BJ (cell line): ENCODE measurements at regions not wholly inside any gene's neighbourhood (a gene's known extent, or its start where the extent isn't known, plus 50 kb on each side); places are given as distances from the start of the nearest gene placed in this dataset.

Experiments
- CTCF ChIA-PET: fragments of 350-600 bp; formaldehyde crosslinking; extraction: SDS; loops from one replicate; lab custom pipeline; 2021; ENCODE audit warnings: antibody characterized with exemption, inconsistent platforms; lab: Yijun Ruan, JAX
- POLR2A ChIA-PET: fragments of 300-600 bp; sonication (Branson Sonifier 250); formaldehyde crosslinking; extraction: SDS; loops from one replicate; lab custom pipeline; 2021; ENCODE audit warnings: antibody characterized with exemption; lab: Charles Lee
- DNase-seq: peaks from one replicate; pipeline ENCODE4 v3.0.0-alpha.2; 2011; ENCODE audit warnings: low read depth
- H3K27me3 ChIP-seq: 2 replicates; pipeline ENCODE4 v1.6.0; 2011; ENCODE audit warnings: low read length; ENCODE audit not compliant: control insufficient read depth, insufficient read depth
- H3K36me3 ChIP-seq: 2 replicates; pipeline ENCODE4 v1.5.1; 2011; ENCODE audit warnings: low read length; ENCODE audit not compliant: control insufficient read depth, insufficient read depth
- H3K4me3 ChIP-seq: 2 replicates; pipeline ENCODE4 v1.5.1; 2011; ENCODE audit warnings: low read depth, mild to moderate bottlenecking, control low read depth, low read length
- TF ChIP-seq, protein P1 (sequence below): IDR thresholded peaks from 2 replicates; pipeline ENCODE4 v1.5.1; 2011; ENCODE audit warnings: low read depth, mild to moderate bottlenecking, control low read depth, inconsistent platforms, low read length, moderate library complexity; ENCODE audit not compliant: insufficient read depth

DNA sequence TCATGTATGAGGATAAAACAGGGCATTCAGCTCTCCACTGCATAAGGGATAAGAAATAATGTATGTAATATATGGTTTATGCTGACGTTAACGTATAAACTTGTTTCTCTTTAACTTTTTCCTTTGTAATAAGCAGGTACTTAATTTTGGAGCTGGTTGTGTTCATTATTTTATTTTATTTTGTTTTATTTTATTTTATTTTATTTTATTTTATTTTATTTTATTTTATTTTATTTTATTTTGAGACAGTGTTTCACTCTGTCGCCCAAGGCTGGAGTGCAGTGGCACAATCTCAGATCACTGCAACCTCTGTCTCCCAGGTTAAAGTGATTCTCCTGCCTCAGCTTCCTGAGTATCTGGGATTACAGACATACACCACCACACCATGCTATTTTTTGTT lies 1932.6 kb upstream of the TENM3 start:
- POLR2A ChIA-PET: no interaction called here
- TF ChIP-seq, protein P1, sequence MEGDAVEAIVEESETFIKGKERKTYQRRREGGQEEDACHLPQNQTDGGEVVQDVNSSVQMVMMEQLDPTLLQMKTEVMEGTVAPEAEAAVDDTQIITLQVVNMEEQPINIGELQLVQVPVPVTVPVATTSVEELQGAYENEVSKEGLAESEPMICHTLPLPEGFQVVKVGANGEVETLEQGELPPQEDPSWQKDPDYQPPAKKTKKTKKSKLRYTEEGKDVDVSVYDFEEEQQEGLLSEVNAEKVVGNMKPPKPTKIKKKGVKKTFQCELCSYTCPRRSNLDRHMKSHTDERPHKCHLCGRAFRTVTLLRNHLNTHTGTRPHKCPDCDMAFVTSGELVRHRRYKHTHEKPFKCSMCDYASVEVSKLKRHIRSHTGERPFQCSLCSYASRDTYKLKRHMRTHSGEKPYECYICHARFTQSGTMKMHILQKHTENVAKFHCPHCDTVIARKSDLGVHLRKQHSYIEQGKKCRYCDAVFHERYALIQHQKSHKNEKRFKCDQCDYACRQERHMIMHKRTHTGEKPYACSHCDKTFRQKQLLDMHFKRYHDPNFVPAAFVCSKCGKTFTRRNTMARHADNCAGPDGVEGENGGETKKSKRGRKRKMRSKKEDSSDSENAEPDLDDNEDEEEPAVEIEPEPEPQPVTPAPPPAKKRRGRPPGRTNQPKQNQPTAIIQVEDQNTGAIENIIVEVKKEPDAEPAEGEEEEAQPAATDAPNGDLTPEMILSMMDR: no peak

DNA sequence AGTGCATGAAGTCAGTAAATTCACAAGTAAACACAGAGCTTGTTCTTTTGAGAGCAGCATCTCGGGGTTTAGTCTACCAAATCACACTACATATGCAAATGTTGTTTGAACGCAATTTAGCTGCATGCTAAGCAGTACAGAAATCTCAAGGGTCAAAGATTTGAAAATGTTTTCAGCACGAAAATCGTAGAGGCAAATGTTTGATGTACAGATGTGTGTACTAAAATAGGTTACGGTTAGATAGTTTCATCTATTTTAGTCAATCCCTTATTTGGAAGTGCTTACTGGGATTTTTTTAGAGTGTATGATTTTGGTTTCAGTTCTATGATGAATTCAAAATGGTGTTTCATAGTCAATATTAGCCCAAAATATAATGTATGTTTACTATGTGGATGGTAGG lies 1928.2 kb upstream of the TENM3 start:
- TF ChIP-seq, protein P1: no peak
- ChIA-PET CTCF (no interaction called here), POLR2A (no interaction called here)
- Histone ChIP-seq H3K36me3 (no peaks in the 10 kb centered on the region), H3K27me3 (no peaks in the 10 kb centered on the region), H3K4me3 (no peak overlapping the region)
- DNase-seq: no peak

More for the DNA sequence above, 1932.6 kb upstream of the TENM3 start:
- no peaks in the 10 kb centered on the region for H3K27me3 ChIP-seq
- CTCF ChIA-PET: no interaction called here
- no peaks in the 10 kb centered on the region for H3K36me3 ChIP-seq
- H3K4me3 ChIP-seq: no peak overlapping the region
- no peak for DNase-seq

DNA sequence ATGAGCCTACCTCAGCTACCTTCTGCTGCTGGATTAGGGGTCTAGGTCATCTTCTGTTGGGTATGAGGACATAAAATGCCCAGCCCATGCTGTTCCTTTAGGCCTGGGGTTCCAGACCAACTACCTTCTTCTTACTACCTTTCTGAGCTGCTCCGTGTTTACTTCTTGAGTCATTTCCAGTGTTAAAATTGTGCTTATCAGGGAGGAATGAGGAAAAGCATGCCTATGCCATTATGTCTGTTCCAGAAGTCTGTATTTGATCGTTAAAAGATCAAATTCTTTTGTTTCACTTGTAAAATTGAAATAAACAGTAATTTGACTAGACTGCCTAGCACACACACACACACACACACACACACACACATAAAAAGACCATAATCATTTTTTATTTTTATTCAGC lies 1912.7 kb upstream of the TENM3 start:
- no peaks in the 10 kb centered on the region for H3K36me3 ChIP-seq
- DNase-seq: no peak
- no peak overlapping the region for H3K4me3 ChIP-seq
- POLR2A ChIA-PET: no interaction called here
- TF ChIP-seq, protein P1: no peak
- CTCF ChIA-PET: no interaction called here
- H3K27me3 ChIP-seq: no peaks in the 10 kb centered on the region

DNA sequence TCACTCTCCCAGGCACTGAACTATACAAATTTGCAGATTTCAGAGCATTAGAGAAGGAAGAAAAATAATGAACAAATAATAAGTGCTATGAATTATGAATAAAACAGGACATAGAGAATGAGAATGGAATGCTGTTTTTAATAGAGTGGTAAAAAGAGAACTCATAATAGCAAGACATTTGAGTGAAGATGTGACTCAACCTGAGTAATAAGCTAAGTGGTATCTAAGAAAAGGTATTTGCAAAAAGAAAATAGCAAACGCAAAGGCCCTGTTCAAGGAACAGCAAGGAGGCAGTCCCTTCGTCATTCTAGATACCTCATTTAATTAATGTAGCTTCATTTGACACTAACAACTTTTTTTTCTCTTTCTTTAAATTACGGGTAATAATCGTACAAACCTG lies 1910.0 kb upstream of the TENM3 start:
- no peaks in the 10 kb centered on the region for H3K27me3 ChIP-seq
- ChIA-PET POLR2A (no interaction called here), CTCF (no interaction called here)
- no peaks in the 10 kb centered on the region for H3K36me3 ChIP-seq
- H3K4me3 ChIP-seq: no peak overlapping the region
- TF ChIP-seq, protein P1: no peak
- no peak for DNase-seq

DNA sequence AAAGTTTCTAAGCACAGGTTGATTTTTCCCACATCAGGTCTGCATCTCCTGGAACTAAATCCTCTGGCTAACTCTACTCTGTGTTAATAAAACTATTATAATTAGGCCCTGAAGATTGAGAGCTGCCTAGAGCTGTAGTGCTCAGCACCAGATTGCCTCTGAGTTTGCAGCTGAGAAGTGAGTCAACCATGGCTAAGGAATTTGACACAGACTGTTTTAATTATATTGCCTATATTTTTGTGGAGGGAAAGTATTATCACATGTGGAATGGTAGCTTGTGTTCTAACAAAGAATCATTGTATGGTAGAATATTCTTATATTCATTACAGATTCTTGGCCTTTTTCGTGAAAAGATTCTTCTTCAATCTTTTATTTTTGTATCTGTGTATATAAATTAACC lies 1907.6 kb upstream of the TENM3 start:
- CTCF ChIA-PET: no interaction called here
- POLR2A ChIA-PET: no interaction called here
- DNase-seq: no peak
- H3K27me3 ChIP-seq: no peaks in the 10 kb centered on the region
- no peaks in the 10 kb centered on the region for H3K36me3 ChIP-seq
- TF ChIP-seq, protein P1: no peak
- no peak overlapping the region for H3K4me3 ChIP-seq
